HG02571 (cell line): ENCODE measurements at regions not wholly inside any gene's neighbourhood (a gene's known extent, or its start where the extent isn't known, plus 50 kb on each side); places are given as distances from the start of the nearest gene placed in this dataset.

Source experiments
- ATAC-seq: cut with Tn5 transposase; IDR thresholded peaks from one replicate; pipeline ENCODE4 v1.9.1; 2021; ENCODE audit warnings: mild to moderate bottlenecking, moderate library complexity; ENCODE audit not compliant: unreplicated experiment

- ATAC-seq = no peak
Measured at GRCh38 chr12:98053202-98053601, 462.2 kb upstream of the TMPO start.

GRCh38 chr12:98057701-98058100 is 457.7 kb upstream of the TMPO start:
- ATAC-seq = no peak

- ATAC-seq = no peak
Measured at GRCh38 chr12:98058213-98058612, 457.2 kb upstream of the TMPO start.

DNA sequence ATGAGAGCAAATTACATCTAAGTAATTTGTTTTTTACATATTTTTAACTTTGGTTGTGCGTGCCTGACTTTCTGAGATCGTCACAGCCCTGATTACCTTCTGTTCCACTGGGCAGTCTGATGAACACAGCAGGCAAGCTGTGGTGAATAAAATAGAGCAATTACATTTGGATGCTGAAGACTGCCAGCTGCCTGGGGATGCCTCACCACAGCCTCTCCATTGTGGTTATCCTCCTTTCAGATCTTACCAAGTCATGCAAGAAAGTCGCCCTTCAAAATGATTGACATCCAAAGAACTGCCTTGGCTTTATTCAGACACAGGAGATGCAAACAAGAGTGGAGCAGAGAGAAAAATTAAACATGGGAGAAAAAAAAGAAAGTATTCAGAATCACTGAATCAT is 456.6 kb upstream of the TMPO start:
- ATAC-seq = no peak

- no peak for ATAC-seq
Measured at GRCh38 chr12:98059659-98060343, 455.6 kb upstream of the TMPO start.

- no peak for ATAC-seq
Measured at GRCh38 chr12:98060411-98060810, 455.0 kb upstream of the TMPO start.

GRCh38 chr12:98062464-98063245 is 452.7 kb upstream of the TMPO start:
- no peak for ATAC-seq

- no peak for ATAC-seq
Measured at GRCh38 chr12:98064501-98064900, 450.9 kb upstream of the TMPO start.

- ATAC-seq = no peak
Measured at GRCh38 chr12:98067795-98068194, 447.6 kb upstream of the TMPO start.

GRCh38 chr12:98073610-98074009 is 441.8 kb upstream of the TMPO start:
- ATAC-seq = no peak

- ATAC-seq = no peak
Measured at GRCh38 chr12:98074286-98074685, 441.1 kb upstream of the TMPO start.

GRCh38 chr12:98084391-98084790 is 431.0 kb upstream of the TMPO start:
- ATAC-seq = no peak

DNA sequence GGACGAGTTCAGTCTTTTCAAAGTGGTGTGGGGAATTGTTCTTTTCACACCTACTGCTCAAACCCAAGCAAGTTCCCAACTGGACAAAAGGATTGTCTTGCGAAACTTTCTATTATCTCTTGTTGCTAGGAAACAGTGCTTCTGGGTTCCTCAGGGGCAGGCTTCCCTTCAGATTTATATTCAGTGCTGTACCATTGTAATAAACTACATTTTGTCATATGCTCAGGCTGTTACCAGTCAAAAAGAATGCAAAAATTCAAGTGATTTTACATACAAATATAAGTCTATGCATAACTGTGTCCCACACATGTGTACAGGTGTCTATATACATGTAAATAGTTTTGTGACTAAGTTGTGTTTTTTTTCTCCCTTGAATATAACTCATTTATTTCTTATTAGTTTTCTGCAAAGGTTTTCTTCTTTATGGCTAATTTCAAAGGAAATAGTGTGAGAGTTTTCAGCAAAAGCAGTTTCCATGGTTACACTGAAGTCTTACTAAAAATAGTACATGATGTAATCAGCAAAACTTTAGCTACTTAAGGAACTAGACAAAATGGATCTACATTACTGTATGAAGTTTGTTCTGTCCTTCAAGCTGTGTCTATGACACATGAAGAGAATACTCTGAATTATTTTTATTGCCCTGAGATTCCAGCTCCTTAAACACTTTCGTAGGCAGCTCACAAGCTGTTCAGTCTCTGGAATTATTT is 430.2 kb upstream of the TMPO start:
- ATAC-seq = no peak

DNA sequence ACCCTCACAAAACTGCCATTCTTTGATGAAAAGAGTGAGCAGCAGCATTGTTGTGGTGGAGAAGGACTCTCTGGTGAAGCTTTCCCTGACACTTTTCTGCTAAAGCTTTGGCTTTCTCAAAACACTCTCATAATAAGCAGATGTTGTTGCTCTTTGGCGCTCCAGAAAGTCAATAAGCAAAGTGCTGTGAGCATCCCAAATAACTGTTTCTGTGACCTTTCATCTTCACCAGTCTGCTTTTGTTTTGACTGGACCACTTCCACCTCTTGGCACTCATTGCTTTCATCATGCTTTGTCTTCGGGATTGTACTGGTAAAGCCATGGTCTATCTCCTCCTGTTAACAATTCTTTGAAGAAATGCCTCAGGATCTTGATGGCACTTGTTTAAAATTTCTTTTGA is 424.7 kb upstream of the TMPO start:
- no peak for ATAC-seq

- ATAC-seq = no peak
Measured at GRCh38 chr12:98096436-98096835, 419.0 kb upstream of the TMPO start.

DNA sequence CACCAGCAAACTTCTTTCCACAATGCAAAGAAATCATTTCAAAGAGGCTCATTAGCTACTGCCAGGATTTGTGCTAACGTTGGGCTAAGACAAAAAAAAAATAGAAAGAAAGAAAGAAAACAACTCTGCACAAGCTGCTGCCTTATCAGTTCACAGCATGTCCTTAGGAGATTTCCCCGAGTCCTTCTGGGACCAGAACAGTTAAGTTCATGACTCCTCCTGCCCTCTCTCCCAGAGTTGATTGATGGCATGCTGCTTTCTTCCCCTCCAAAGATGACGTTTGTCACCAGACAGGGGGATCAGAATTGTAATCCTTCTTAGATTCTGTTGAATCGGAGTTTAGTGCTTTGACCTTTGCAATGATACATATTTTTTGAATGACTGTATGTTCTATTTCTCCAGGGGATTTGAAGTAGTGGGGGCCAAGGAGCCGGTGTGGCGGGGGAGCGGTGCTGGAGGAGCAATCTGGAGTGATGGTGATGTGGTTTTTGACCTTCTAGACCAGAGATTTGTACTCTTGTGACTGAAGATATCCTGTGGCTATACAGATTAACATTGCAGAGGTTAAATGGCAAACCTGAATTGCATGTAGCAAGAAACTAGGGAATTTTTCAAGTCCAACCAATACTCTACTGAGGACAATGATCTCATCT is 409.2 kb upstream of the TMPO start:
- no peak for ATAC-seq

DNA sequence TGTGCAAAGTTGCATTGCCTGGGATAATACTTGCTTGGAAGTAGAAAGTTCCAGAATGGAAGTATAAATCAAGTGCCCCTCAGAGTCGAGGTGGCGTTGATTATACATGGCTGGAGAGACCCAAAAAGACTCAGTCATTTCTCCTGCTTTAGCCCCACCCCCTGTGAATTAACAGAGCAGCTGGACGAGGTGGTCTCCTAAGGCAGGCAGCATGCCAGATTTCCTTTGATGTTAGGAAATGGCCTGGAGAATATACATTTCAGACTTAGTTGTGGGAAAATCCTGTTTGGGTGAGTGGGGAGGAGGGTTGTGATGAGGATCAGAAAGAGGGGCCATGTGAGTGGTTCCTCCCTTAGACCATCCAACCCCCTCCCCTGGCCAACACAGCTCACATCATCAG is 406.1 kb upstream of the TMPO start:
- ATAC-seq = no peak

- no peak for ATAC-seq
Measured at GRCh38 chr12:98110536-98110935, 404.9 kb upstream of the TMPO start.

GRCh38 chr12:98113548-98113947 is 401.8 kb upstream of the TMPO start:
- ATAC-seq = no peak

GRCh38 chr12:98121963-98122362 is 393.4 kb upstream of the TMPO start:
- no peak for ATAC-seq

- ATAC-seq = no peak
Measured at GRCh38 chr12:98123021-98123461, 392.3 kb upstream of the TMPO start.
